ENCODE measurements at regions not wholly inside any gene's neighbourhood (a gene's known extent, or its start where the extent isn't known, plus 50 kb on each side); places are given as distances from the start of the nearest gene placed in this dataset.
A peak's percentile ranks its signal among the peaks of the same experiment; 100 is the strongest.
"Not testable (repeated sequence)": the region's sequence is repeated elsewhere in the genome, so short reads cannot be mapped to it uniquely, and the experiment has no call there.

- H4K20me1 ChIP-seq (ENCODE audit: insufficient read depth); H3K36me3 ChIP-seq (ENCODE audit: low read depth); H2AFZ ChIP-seq; H3K27ac ChIP-seq; H3K4me2 ChIP-seq; POLR2A ChIA-PET (ENCODE audit: unreplicated experiment); H3K4me1 ChIP-seq (replicated peaks; ENCODE audit: insufficient read depth); H3K4me3 ChIP-seq; intact Hi-C loops (cut with micrococcal nuclease; ENCODE audit: unreplicated experiment); CTCF ChIA-PET; BruUV-seq (replicated peaks); H3K79me2 ChIP-seq (ENCODE audit: low read depth); H3K27me3 ChIP-seq (ENCODE audit: insufficient read depth, low read depth); DNase-seq; H3F3A ChIP-seq (ENCODE audit: insufficient read depth, low read depth); H3K9me3 ChIP-seq (ENCODE audit: insufficient read depth, low read depth); H3K9me2 ChIP-seq (ENCODE audit: insufficient read depth): not testable (repeated sequence)
These were observed 167.1 kb upstream of the NBPF12 start for GRCh38 chr1:146770998-146771397.

DNA sequence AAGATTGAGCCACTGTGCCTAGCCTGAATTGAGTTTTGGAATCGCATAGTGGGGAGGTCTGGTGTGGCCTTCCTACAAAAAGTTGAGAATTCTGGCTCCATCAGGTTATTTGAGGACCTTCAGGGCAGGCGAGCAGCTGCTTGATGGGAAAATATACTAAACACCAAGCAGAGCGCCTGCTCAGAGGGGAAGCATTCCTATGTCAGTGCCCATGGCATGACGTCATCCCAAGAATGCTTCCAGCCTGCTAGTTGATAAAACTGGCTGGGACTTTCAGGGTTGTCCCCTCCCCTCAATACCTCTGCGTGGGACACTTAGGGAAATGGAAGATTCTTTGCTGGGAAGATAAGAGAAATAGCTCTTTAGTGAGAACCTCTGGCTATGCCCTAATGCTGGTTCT, 174.9 kb upstream of the NBPF12 start:
- H3K36me3 ChIP-seq (ENCODE audit: low read depth); H3F3A ChIP-seq (ENCODE audit: insufficient read depth, low read depth); H2AFZ ChIP-seq; H3K79me2 ChIP-seq (ENCODE audit: low read depth); BruUV-seq (replicated peaks); CTCF ChIA-PET; H3K9me3 ChIP-seq (ENCODE audit: insufficient read depth, low read depth); H3K27ac ChIP-seq; H3K9me2 ChIP-seq (ENCODE audit: insufficient read depth); H3K4me2 ChIP-seq; H3K4me1 ChIP-seq (replicated peaks; ENCODE audit: insufficient read depth); DNase-seq; POLR2A ChIA-PET (ENCODE audit: unreplicated experiment); H3K27me3 ChIP-seq (ENCODE audit: insufficient read depth, low read depth); H3K4me3 ChIP-seq; intact Hi-C loops (cut with micrococcal nuclease; ENCODE audit: unreplicated experiment); H4K20me1 ChIP-seq (ENCODE audit: insufficient read depth): not testable (repeated sequence)

DNA sequence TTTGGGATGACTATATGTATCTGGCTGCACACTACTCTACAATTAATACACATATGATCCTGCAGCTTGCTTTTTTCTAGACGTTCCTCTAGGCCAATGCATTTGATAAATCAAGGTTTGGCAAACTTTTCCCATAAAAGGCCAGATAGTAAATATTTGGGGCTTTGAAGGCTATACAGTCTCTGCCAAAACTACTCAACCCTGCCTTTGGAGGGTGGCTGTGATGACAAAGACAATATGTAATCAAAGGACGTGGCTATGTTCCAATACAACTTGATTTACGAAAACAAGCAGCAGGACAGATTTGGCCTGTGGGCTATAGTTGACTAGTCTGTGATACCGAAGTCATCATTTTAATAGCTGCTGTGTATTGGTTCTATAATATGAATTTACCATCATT, 181.3 kb upstream of the NBPF12 start:
- H3F3A ChIP-seq (ENCODE audit: insufficient read depth, low read depth); H3K9me2 ChIP-seq (ENCODE audit: insufficient read depth); intact Hi-C loops (cut with micrococcal nuclease; ENCODE audit: unreplicated experiment); H3K27me3 ChIP-seq (ENCODE audit: insufficient read depth, low read depth); H3K4me1 ChIP-seq (replicated peaks; ENCODE audit: insufficient read depth); H3K9me3 ChIP-seq (ENCODE audit: insufficient read depth, low read depth); H2AFZ ChIP-seq; BruUV-seq (replicated peaks); H3K4me3 ChIP-seq; H3K27ac ChIP-seq; H4K20me1 ChIP-seq (ENCODE audit: insufficient read depth); CTCF ChIA-PET; POLR2A ChIA-PET (ENCODE audit: unreplicated experiment); H3K36me3 ChIP-seq (ENCODE audit: low read depth); DNase-seq; H3K4me2 ChIP-seq; H3K79me2 ChIP-seq (ENCODE audit: low read depth): not testable (repeated sequence)

DNA sequence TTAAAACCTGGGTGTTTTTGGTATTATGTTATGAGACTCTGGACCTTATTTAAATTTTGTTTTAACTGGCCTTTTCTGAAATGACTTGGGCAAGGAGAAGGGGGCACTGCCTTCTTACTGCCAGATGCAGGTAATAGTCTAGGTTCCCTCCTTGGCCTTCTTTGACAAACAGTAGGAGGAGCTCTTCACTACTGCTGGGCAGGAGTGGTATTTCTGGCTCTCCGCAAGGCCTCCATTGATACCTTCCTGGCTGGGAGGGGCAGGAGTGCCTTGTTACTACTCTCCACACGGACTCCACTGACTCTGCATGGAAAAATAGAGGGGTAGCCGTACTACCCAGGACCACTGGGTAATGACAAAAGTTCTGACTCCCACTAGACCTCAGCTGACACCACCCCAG, 189.4 kb upstream of the NBPF12 start:
- H4K20me1 ChIP-seq (ENCODE audit: insufficient read depth); BruUV-seq (replicated peaks); H3K4me2 ChIP-seq; intact Hi-C loops (cut with micrococcal nuclease; ENCODE audit: unreplicated experiment); CTCF ChIA-PET; H3K9me3 ChIP-seq (ENCODE audit: insufficient read depth, low read depth); H3K36me3 ChIP-seq (ENCODE audit: low read depth); POLR2A ChIA-PET (ENCODE audit: unreplicated experiment); H3K27me3 ChIP-seq (ENCODE audit: insufficient read depth, low read depth); H3K4me3 ChIP-seq; H3K4me1 ChIP-seq (replicated peaks; ENCODE audit: insufficient read depth); DNase-seq; H3K9me2 ChIP-seq (ENCODE audit: insufficient read depth); H3K27ac ChIP-seq; H3F3A ChIP-seq (ENCODE audit: insufficient read depth, low read depth); H2AFZ ChIP-seq; H3K79me2 ChIP-seq (ENCODE audit: low read depth): not testable (repeated sequence)

GRCh38 chr1:146731981-146732680, 206.0 kb upstream of the NBPF12 start:
- H3K27ac ChIP-seq; H3K79me2 ChIP-seq (ENCODE audit: low read depth); H3K4me1 ChIP-seq (replicated peaks; ENCODE audit: insufficient read depth); H3K27me3 ChIP-seq (ENCODE audit: insufficient read depth, low read depth); H3K9me3 ChIP-seq (ENCODE audit: insufficient read depth, low read depth); H3K9me2 ChIP-seq (ENCODE audit: insufficient read depth); POLR2A ChIA-PET (ENCODE audit: unreplicated experiment); H4K20me1 ChIP-seq (ENCODE audit: insufficient read depth); H3K36me3 ChIP-seq (ENCODE audit: low read depth); intact Hi-C loops (cut with micrococcal nuclease; ENCODE audit: unreplicated experiment); DNase-seq; H3K4me3 ChIP-seq; H3F3A ChIP-seq (ENCODE audit: insufficient read depth, low read depth); H3K4me2 ChIP-seq; BruUV-seq (replicated peaks); CTCF ChIA-PET; H2AFZ ChIP-seq: not testable (repeated sequence)

GRCh38 chr1:146729642-146730344, 208.3 kb upstream of the NBPF12 start:
- H3K4me3 ChIP-seq, CTCF ChIA-PET: not testable (repeated sequence)
- 0 out of 2 replicates have a peak overlapping the region, but pooled peaks have one; percentile 31 for H3K4me2 ChIP-seq

DNA sequence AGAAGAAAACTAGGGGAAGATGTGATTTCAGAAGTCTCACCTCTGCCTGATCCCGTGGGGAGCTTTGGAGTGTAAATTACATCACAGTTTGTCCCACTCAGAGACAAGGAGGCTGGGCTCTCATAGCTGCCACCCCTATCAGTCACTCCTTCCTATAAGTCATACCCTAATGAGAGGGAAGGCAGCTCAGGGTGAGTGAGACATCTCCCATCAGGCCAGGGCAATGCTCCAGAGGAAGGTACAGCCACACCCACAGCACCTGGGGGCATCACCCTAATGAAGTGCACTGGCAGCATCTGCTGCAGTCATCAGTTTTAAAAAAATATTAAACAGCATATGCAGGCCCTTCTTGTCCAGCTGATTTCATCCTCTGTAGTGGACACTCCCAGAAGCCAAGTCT, 223.1 kb upstream of the NBPF12 start:
- H3K9me3 ChIP-seq (ENCODE audit: insufficient read depth, low read depth); H3K27me3 ChIP-seq (ENCODE audit: insufficient read depth, low read depth); DNase-seq; H4K20me1 ChIP-seq (ENCODE audit: insufficient read depth); CTCF ChIA-PET; intact Hi-C loops (cut with micrococcal nuclease; ENCODE audit: unreplicated experiment); BruUV-seq (replicated peaks); H3K4me3 ChIP-seq; H3K79me2 ChIP-seq (ENCODE audit: low read depth); H3K27ac ChIP-seq; H3F3A ChIP-seq (ENCODE audit: insufficient read depth, low read depth); H3K4me2 ChIP-seq; H3K4me1 ChIP-seq (replicated peaks; ENCODE audit: insufficient read depth); H3K36me3 ChIP-seq (ENCODE audit: low read depth); POLR2A ChIA-PET (ENCODE audit: unreplicated experiment); H3K9me2 ChIP-seq (ENCODE audit: insufficient read depth); H2AFZ ChIP-seq: not testable (repeated sequence)

More at GRCh38 chr1:146729642-146730344, 208.3 kb upstream of the NBPF12 start:
- H3F3A ChIP-seq (ENCODE audit: insufficient read depth, low read depth); BruUV-seq (replicated peaks); H3K9me2 ChIP-seq (ENCODE audit: insufficient read depth); H3K79me2 ChIP-seq (ENCODE audit: low read depth); H4K20me1 ChIP-seq (ENCODE audit: insufficient read depth); H3K36me3 ChIP-seq (ENCODE audit: low read depth); H2AFZ ChIP-seq; H3K27ac ChIP-seq; H3K9me3 ChIP-seq (ENCODE audit: insufficient read depth, low read depth); H3K27me3 ChIP-seq (ENCODE audit: insufficient read depth, low read depth); H3K4me1 ChIP-seq (replicated peaks; ENCODE audit: insufficient read depth); POLR2A ChIA-PET (ENCODE audit: unreplicated experiment); intact Hi-C loops (cut with micrococcal nuclease; ENCODE audit: unreplicated experiment): not testable (repeated sequence)
- DNase-seq, result peak in 1 of 2 experiments; percentile 1
